Nephron (organoid): ENCODE measurements at regions not wholly inside any gene's neighbourhood (a gene's known extent, or its start where the extent isn't known, plus 50 kb on each side); places are given as distances from the start of the nearest gene placed in this dataset.

ENCODE experiments used
- H3K27ac Mint-ChIP-seq, 3 experiments: 2 replicates each; pipeline ENCODE4 v1.8.0; 2020; ENCODE audit warnings: mixed read lengths in 3 of 3, mild to moderate bottlenecking in 2 of 3, moderate library complexity in 1 of 3
- H3K27me3 Mint-ChIP-seq: 2 replicates; pipeline ENCODE4 v1.8.0; 2021; ENCODE audit warnings: low read depth, mild to moderate bottlenecking, moderate library complexity, mixed read lengths
- H3K36me3 Mint-ChIP-seq: 2 replicates; pipeline ENCODE4 v1.8.0; 2020; ENCODE audit warnings: low read depth, mixed read lengths
- H3K4me1 Mint-ChIP-seq: 2 replicates; pipeline ENCODE4 v1.8.0; 2020; ENCODE audit warnings: mixed read lengths
- H3K4me3 Mint-ChIP-seq, 3 experiments: 2 replicates each; pipeline ENCODE4 v1.8.0; 2020; ENCODE audit warnings: mild to moderate bottlenecking in 3 of 3, mixed read lengths in 3 of 3, moderate library complexity in 2 of 3
- H3K9me3 Mint-ChIP-seq: 2 replicates; pipeline ENCODE4 v1.8.0; 2020; ENCODE audit warnings: mixed read lengths
- TF ChIP-seq, protein P1 (sequence below), 3 experiments: fragments of 200-600 bp; sonication (generic); IDR thresholded peaks; one replicate each; pipeline ENCODE4 v1.5.0; 2021; ENCODE audit warnings: antibody characterized with exemption in 3 of 3; ENCODE audit not compliant: unreplicated experiment in 3 of 3

DNA sequence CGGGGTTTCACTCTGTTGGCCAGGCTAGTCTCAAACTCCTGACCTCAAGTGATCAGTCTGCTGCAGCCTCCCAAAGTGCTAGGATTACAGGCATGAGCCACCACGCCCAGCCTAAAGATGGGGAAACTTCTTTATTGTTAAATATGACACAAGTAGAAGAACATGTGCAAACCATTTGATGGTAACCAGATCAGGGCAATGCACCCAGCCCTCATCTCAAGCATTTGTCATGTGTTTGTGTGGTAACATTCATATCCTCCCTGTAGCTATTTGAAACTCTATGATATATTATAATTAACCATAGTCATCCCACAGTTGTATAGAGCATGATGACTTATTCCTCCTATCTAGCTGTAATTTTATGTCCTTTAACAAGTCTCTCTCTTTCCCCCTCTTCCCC is 119.5 kb upstream of the TMPRSS2 start:
- H3K4me1 Mint-ChIP-seq, result no peaks in the 10 kb centered on the region
- peaks cover 8% of the 10 kb centered on the region for H3K36me3 Mint-ChIP-seq
- H3K27ac Mint-ChIP-seq, result no peak overlapping the region
- peaks cover 20% of the 10 kb centered on the region for H3K9me3 Mint-ChIP-seq
- H3K4me3 Mint-ChIP-seq, result no peak overlapping the region
- peaks cover 8% of the 10 kb centered on the region for H3K27me3 Mint-ChIP-seq
- TF ChIP-seq, protein P1, sequence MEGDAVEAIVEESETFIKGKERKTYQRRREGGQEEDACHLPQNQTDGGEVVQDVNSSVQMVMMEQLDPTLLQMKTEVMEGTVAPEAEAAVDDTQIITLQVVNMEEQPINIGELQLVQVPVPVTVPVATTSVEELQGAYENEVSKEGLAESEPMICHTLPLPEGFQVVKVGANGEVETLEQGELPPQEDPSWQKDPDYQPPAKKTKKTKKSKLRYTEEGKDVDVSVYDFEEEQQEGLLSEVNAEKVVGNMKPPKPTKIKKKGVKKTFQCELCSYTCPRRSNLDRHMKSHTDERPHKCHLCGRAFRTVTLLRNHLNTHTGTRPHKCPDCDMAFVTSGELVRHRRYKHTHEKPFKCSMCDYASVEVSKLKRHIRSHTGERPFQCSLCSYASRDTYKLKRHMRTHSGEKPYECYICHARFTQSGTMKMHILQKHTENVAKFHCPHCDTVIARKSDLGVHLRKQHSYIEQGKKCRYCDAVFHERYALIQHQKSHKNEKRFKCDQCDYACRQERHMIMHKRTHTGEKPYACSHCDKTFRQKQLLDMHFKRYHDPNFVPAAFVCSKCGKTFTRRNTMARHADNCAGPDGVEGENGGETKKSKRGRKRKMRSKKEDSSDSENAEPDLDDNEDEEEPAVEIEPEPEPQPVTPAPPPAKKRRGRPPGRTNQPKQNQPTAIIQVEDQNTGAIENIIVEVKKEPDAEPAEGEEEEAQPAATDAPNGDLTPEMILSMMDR (IDR thresholded peaks at IDR 0.05; ENCODE audit: unreplicated experiment in 3 of 3), result no peak

DNA sequence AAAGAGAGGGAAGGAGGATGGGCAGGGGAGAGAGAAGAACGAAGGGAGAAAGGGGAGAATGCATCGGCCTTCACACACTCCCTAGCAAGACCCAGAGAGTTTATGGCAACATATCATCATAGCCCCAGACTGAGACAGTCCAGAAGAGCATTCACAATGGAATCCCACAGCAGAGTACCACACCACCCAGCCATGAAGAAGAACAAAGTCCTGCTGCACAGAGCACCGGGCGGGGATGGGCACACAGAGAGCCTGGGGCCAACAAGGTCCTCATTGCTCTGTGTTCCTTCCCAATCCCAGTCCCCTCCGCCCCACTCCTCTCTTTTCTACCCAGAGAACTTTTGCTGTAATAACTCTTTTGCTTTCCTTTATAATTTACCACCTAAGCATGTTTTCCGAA is 118.1 kb upstream of the TMPRSS2 start:
- no peak overlapping the region for H3K4me3 Mint-ChIP-seq
- H3K27me3 Mint-ChIP-seq, result no peaks in the 10 kb centered on the region
- no peaks in the 10 kb centered on the region for H3K4me1 Mint-ChIP-seq
- peaks cover 16% of the 10 kb centered on the region for H3K9me3 Mint-ChIP-seq
- TF ChIP-seq, protein P1 (IDR thresholded peaks at IDR 0.05; ENCODE audit: unreplicated experiment in 3 of 3), result no peak
- H3K36me3 Mint-ChIP-seq, result peaks cover 4% of the 10 kb centered on the region
- H3K27ac Mint-ChIP-seq, result no peak overlapping the region

DNA sequence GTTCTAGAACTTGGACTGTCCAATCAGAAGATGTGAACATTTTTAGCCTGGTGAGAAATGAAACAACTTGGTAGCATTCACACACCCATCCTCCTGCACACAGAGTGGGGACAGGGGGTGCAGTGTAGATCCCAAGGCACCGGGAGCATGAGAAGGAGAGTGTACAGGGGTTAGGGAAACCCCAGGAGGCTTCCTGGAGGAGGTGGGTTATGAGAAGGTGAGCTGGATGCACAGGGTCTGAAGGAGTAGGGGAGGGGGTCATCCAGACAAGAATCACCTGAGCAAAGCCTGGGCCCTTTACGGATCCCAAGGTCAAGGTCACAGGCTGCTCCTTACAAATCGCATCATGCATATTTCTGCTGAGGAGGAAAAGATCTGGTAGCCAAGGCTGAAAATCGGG is 117.5 kb upstream of the TMPRSS2 start:
- no peaks in the 10 kb centered on the region for H3K27me3 Mint-ChIP-seq
- no peak overlapping the region for H3K27ac Mint-ChIP-seq
- peaks cover 16% of the 10 kb centered on the region for H3K9me3 Mint-ChIP-seq
- TF ChIP-seq, protein P1 (IDR thresholded peaks at IDR 0.05; ENCODE audit: unreplicated experiment in 3 of 3), result no peak
- H3K4me3 Mint-ChIP-seq, result no peak overlapping the region
- H3K4me1 Mint-ChIP-seq, result no peaks in the 10 kb centered on the region
- H3K36me3 Mint-ChIP-seq, result peaks cover 4% of the 10 kb centered on the region

DNA sequence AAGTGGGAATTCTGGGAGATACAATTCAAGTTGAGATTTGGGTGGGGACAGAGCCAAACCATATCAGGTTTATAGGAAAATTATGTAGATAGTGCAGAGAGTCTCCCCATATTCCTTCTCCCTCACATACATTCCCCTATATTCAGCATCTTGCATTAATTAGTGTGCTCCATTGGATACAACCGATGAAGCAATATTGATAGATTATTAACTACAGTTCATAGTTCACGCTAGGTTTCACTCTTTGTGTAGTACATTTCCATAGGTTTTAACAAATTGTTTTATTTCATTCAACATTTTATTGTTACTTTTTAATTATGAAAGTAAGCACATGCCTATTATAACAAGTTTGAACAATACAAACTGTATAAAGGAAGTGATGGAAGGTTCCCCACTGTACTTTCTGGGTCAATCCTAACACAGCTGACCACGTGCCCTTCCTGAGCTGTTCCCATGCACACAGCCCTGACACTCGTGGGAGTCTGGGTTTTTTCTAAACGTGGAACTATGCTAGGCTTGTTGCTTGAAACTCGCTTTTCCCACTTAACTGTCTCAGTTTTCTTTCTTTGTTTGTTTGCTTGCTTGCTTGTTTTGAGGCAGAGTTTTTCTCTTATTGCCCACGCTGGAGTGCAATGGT is 116.8 kb upstream of the TMPRSS2 start:
- H3K36me3 Mint-ChIP-seq, result peaks cover 4% of the 10 kb centered on the region
- TF ChIP-seq, protein P1 (IDR thresholded peaks at IDR 0.05; ENCODE audit: unreplicated experiment in 3 of 3), result no peak
- H3K4me1 Mint-ChIP-seq, result no peaks in the 10 kb centered on the region
- no peaks in the 10 kb centered on the region for H3K27me3 Mint-ChIP-seq
- no peak overlapping the region for H3K27ac Mint-ChIP-seq
- H3K9me3 Mint-ChIP-seq, result peaks cover 16% of the 10 kb centered on the region
- H3K4me3 Mint-ChIP-seq, result no peak overlapping the region

DNA sequence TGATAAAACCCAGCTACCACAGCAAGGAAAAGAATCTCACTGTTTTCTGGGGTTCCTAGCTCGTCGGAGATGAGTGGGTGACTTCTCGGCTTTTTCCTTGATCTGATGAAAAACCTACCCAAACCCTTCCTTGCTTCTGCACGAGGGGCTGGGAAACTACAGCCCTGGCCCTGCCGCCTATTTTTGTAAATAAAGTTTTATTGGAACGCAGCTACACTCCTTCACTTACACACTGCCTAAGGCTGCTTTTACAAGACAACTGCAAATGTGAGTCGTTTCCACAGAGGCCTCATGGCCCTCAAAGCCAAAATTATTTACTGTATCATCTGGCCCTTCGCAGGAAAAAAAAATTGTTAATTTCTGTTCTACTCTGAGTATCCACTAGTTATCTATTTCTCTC is 116.0 kb upstream of the TMPRSS2 start:
- H3K27me3 Mint-ChIP-seq, result no peaks in the 10 kb centered on the region
- H3K4me3 Mint-ChIP-seq, result no peak overlapping the region
- no peaks in the 10 kb centered on the region for H3K4me1 Mint-ChIP-seq
- H3K27ac Mint-ChIP-seq, result no peak overlapping the region
- peaks cover 15% of the 10 kb centered on the region for H3K9me3 Mint-ChIP-seq
- peaks cover 3% of the 10 kb centered on the region for H3K36me3 Mint-ChIP-seq
- TF ChIP-seq, protein P1 (IDR thresholded peaks at IDR 0.05; ENCODE audit: unreplicated experiment in 3 of 3), result no peak

DNA sequence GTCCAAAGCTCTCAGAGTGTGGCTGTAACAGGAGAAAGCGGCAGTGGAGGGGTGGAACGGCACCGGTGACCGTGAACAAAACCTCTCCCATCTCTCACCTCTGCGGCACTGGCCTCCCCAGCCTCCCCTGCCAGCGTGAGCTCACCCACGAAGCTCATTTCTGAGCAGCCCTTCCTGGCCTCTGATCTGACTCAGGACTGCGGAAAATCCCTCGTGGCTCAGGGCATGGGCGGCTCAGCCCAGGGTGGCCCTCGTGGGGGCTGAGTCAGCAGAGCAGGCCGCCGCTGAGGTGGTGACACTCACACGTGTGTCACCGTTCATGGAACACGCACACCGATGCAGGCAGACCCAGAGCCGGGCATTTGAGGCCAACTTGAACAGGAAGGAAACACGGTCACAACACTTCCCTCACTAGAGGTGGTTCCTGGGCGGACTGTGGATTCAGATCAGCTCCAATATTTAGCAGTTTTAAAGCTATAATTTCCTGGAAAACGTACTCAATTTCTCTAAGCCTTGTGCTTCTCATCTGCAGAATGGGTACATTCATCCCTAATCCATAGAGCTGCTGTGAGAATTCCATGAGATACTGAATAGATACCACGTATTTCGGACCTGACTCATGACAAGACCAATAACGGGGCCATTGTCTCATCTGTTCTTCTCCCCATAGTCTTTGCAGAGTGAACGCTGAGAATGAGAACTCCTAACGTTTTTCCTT is 115.0 kb upstream of the TMPRSS2 start:
- Mint-ChIP-seq H3K4me1 (no peaks in the 10 kb centered on the region), H3K27me3 (no peaks in the 10 kb centered on the region), H3K4me3 (no peak overlapping the region), H3K27ac (no peak overlapping the region), H3K36me3 (no peaks in the 10 kb centered on the region), H3K9me3 (peaks cover 6% of the 10 kb centered on the region)
- TF ChIP-seq, protein P1 (IDR thresholded peaks at IDR 0.05; ENCODE audit: unreplicated experiment in 3 of 3), result no peak
